ENCODE measurements at regions not wholly inside any gene's neighbourhood (a gene's known extent, or its start where the extent isn't known, plus 50 kb on each side); places are given as distances from the start of the nearest gene placed in this dataset.

- no CpG with 5 or more reads among the region's 6 CpGs for WGBS (ENCODE audit: extremely low coverage, insufficient read length, low lambda C conversion rate)
- Histone ChIP-seq H3K23ac (ENCODE audit: insufficient read length, low read depth, low read length) (no peak overlapping the region), H3K9ac (ENCODE audit: extremely low read depth, insufficient read length, low read length) (no peak overlapping the region), H3K4ac (ENCODE audit: low read depth, low read length) (no peak overlapping the region), H3K14ac (ENCODE audit: insufficient read depth, low read length) (no peak overlapping the region), H2BK5ac (ENCODE audit: insufficient read length, low read length) (no peak overlapping the region), H2AFZ (ENCODE audit: low read length) (no peak overlapping the region), H3K27ac (ENCODE audit: insufficient read length, low read depth, low read length) (no peak overlapping the region), H2BK15ac (ENCODE audit: low read depth, low read length) (no peak overlapping the region), H3T11ph (ENCODE audit: low read length) (no peak overlapping the region), H3K23me2 (ENCODE audit: insufficient read length, low read depth, low read length, poor library complexity, severe bottlenecking) (no peaks in the 10 kb centered on the region), H3K4me1 (ENCODE audit: insufficient read depth, low read length) (peaks cover 7% of the 10 kb centered on the region; the same call in 1 of the 2 replicates), H2BK120ac (ENCODE audit: low read depth, low read length, poor library complexity, severe bottlenecking) (no peak overlapping the region), H3K56ac (ENCODE audit: insufficient read length, low read depth, low read length) (no peak overlapping the region), H4K20me1 (ENCODE audit: control insufficient read depth, insufficient read depth, insufficient read length) (no peaks in the 10 kb centered on the region), H3K18ac (ENCODE audit: insufficient read length, low read depth, low read length) (no peak overlapping the region), H3K4me2 (ENCODE audit: insufficient read depth, insufficient read length, low read length) (no peak overlapping the region), H4K8ac (replicated peaks; ENCODE audit: insufficient read length, low read depth, low read length) (no peak overlapping the region), H3K9me3 (ENCODE audit: control insufficient read depth, low read depth, low read length) (no peaks in the 10 kb centered on the region), H4K91ac (ENCODE audit: insufficient read length, low read depth, low read length) (no peak overlapping the region), H2BK20ac (ENCODE audit: low read depth, low read length, poor library complexity, severe bottlenecking) (no peak overlapping the region), H2BK12ac (ENCODE audit: insufficient read length, low read depth, low read length) (no peak overlapping the region), H4K5ac (ENCODE audit: insufficient read length, low read depth, low read length) (no peak overlapping the region), H3K79me2 (ENCODE audit: insufficient read depth, low read length) (no peaks in the 10 kb centered on the region), H3K79me1 (ENCODE audit: insufficient read depth, low read depth, low read length, poor library complexity, severe bottlenecking) (no peaks in the 10 kb centered on the region), H3K27me3 (ENCODE audit: insufficient read depth, low read length) (no peaks in the 10 kb centered on the region), H2AK5ac (ENCODE audit: insufficient read length, low read length) (no peak overlapping the region)
- Mint-ChIP-seq H3K36me3 (ENCODE audit: insufficient read depth in 1 of 3, low read depth in 3 of 3) (no peaks in the 10 kb centered on the region), H3K27ac (peak overlapping the region; percentile 16 to 93 (median 81); a peak in 5 of 7 replicates), H3K4me1 (peaks cover 18 to 20% of the 10 kb centered on the region in 2 experiments), H3K9me3 (peaks cover 0 to 7% of the 10 kb centered on the region in 2 experiments; a peak in 3 of 5 replicates), H3K4me3 (peak overlapping the region in 1 of 2 experiments; percentile 61; a peak in 3 of 5 replicates), H3K27me3 (ENCODE audit: low read depth) (peaks cover 4% of the 10 kb centered on the region)
- DNase-seq = peak; percentile 68
- no peak for TF ChIP-seq CTCF (conservative IDR thresholded peaks at IDR 0.05)
Measured at GRCh38 chr1:234760303-234760723, 150.3 kb upstream of the IRF2BP2 start.

Data from H9 (cell line).